Fibroblast of skin of left quadriceps (primary cell): ENCODE measurements at regions not wholly inside any gene's neighbourhood (a gene's known extent, or its start where the extent isn't known, plus 50 kb on each side); places are given as distances from the start of the nearest gene placed in this dataset.
"Not testable (repeated sequence)": the region's sequence is repeated elsewhere in the genome, so short reads cannot be mapped to it uniquely, and the experiment has no call there.

Experiments used
- DNase-seq, 2 experiments: peaks; one replicate each; pipeline ENCODE4 v3.0.0-alpha.2; 2013; ENCODE audit warnings: low read depth in 2 of 2

- no peak for DNase-seq
These were observed 296.7 kb downstream of the CYRIA start for GRCh38 chr2:16368951-16369350.

DNA sequence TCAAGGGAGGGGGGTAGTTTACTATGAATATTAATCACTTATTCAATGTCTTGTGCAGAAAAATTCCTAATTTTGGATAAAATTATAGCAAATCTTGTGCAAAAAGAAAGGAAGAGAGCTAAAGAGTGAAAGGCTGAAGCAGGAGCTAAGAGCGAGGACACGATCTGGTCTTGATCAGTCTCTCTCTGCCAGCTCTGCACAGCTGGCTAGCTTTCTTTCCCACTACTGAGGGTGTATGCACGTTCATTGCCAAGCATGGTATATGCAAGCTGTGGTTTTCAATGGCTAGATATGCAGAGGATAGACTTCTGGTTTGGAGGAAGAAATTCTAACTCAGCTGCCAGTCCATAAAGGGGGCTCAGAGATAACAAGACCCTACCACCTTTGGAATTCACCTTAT, 297.3 kb downstream of the CYRIA start:
- no peak for DNase-seq

- no peak for DNase-seq
These were observed 300.3 kb downstream of the CYRIA start for GRCh38 chr2:16365366-16365765.

DNA sequence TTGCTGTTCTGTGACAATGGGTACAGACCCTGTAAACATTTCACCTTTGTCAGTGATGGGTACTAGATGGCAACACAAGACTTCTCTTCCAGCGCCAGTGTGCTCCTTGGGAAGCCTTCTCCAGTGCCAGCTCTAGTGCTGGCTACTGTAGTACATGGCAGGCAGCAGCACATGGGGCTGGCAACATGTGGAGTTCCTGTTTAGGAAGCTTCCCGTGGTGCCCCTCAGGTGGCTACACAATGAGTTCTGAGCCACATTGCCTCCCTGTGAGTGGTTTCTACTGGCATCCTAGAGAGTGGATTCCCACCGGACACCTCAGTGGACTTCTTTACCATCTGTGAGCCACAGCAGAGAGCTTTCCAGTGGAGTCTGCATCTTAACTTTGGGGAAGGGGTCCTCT, 302.1 kb downstream of the CYRIA start:
- no peak for DNase-seq

DNA sequence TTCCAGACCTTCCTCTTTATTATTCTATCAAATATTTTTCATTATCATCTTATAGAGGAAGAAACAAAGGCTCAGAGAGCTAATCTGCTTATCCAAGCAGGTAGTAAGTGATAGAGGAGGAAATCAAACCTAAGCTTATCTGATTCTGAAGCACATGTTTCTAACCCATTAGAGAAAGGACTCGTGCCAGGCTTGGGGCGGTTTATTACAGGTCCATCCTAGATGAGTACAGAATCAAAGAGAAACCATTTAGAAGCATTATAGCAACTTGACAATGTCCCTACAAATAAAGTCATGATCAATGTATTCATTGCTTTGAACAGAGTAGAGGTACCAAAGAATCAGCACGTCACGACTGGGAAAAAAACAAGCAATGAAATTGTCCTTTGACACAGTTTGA, 303.0 kb downstream of the CYRIA start:
- no peak for DNase-seq

GRCh38 chr2:16361261-16361995, 304.2 kb downstream of the CYRIA start:
- DNase-seq, result no peak

DNA sequence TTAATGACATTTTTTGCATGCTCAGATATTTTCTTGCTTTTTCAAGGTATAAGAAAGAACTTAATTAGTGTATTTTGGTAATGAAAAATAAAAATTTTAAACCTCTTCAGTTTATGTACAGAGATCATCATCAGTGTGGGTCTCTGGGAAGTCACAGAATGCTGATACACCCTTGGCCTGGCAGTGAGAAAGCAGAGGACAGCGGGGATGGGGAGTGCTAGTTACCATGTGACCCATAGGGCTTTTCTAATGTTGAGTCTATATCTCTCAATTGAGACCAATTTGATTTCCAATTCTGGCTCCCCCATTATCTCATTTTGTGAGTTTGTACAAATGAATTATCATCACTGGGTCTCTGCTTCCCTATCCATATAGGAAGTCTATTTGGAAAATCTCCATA, 305.7 kb downstream of the CYRIA start:
- DNase-seq, result no peak

DNA sequence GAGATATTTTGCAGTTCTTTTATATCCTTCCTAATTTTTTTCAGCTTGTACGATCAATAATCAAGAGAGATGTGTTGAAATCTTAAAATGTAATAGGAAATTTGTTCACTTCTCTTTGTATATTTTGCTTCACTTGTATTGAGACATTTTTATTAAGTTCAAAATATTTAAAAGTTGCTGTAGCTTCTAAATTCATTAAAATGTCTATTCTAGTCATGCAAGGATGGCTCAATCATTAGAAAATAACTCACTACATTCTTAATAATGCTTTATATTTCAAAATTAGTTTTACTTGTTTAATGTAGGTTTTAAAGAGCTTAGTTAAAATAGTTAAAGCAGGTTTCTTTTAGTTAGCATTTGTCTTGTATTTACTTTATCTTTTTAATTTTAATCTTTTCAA, 308.4 kb downstream of the CYRIA start:
- DNase-seq, result no peak

DNA sequence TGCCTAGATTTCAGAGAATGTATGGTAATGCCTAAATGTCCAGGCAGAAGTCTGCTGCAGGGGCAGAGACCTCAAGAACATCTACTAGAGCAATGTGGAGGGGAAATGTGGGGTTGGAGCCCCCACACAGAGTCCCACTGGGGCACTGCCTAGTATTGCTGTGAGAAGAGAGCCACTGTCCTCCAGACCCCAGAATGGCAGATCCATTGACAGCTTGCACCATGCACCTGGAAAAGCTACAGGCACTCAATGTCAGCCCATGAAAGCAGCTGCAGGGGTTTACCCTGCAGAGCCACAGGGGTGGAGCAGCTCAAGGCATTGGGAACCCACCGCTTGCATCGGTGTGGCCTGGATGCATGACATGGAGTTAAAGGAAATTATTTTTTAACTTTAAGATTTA, 314.1 kb downstream of the CYRIA start:
- DNase-seq, result no peak

- no peak for DNase-seq
These were observed 314.5 kb downstream of the CYRIA start for GRCh38 chr2:16351137-16351536.

DNA sequence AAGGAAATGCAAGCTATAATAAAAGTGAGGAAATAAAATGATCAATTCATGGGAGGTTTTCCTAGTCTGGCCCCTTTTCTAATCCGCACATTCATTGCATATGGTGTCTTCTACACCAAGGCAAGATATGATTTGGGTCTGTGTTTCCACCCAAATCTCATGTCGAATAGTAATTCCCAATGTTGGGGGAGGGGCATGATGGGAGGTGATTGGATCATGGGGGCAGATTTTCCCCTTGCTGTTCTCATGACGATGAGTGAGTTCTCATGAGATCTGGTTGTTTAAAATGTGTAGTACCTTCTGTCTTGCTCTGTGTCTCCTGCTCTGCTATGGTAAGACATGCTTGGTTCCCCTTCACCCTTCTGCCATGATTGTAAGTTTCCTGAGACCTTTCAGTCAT, 315.4 kb downstream of the CYRIA start:
- DNase-seq, result no peak

GRCh38 chr2:16349811-16350210, 315.8 kb downstream of the CYRIA start:
- DNase-seq, result no peak

- DNase-seq, result no peak
These were observed 316.7 kb downstream of the CYRIA start for GRCh38 chr2:16348821-16349515.

GRCh38 chr2:16346671-16347070, 319.0 kb downstream of the CYRIA start:
- no peak for DNase-seq

- DNase-seq, result not testable (repeated sequence)
These were observed 320.4 kb downstream of the CYRIA start for GRCh38 chr2:16345231-16345630.

DNA sequence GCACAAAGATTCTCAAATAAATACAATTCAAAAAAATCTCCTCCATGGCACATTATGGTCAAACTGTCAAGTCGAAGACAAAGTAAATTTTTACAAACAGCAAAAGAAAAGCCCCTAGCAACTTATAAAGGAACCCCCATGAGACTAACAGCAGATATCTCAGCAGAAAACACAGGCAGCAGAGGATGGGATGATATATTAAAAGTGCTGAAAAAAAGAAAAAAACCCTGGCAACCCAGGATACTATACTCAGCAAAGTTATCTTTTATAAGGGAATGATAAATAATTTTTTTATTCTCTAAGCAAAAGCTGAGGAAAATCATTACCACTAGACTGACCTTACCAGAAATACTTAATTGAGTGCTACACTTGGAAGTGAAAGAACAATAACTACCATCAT, 326.4 kb downstream of the CYRIA start:
- DNase-seq, result no peak

GRCh38 chr2:16338026-16338425, 327.6 kb downstream of the CYRIA start:
- DNase-seq, result no peak

- no peak for DNase-seq
These were observed 328.7 kb downstream of the CYRIA start for GRCh38 chr2:16336916-16337315.

DNA sequence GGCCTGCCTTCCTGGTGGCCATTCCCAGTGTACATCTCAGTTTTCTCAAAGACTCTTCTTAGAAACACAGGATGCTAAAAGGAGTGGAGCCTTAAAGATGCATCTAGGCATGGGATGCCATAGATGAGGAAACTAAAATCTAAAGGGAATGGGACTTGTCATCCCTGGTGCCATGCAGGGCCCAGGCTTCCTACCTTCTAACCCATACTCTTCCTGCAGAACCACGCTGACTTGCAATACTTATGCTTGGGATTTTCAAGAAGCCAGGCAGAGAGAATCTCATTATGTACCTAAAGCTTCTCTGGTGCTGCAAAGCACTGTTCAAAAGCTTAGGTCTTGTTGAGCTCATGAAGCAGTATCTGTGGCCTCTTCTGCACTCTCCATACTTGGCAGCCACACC, 329.1 kb downstream of the CYRIA start:
- no peak for DNase-seq

DNA sequence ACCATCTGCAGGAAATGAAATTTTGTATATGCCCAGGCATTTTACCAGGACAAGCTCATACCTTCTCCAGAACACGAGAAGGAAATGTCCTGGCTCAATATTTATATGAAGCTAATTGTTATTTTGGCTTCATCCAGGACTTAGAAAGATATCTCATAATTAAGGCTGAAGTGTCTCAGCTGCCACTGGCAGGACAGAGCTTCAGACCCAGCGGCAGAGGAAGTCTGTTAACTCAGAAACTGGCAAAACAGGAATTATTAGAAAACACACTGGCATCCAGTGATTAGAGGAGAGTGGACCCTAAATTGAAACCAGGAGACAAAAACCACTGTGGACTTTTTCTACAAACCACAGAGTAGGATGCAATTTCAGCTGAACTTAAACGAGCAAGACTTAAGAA, 329.7 kb downstream of the CYRIA start:
- DNase-seq, result no peak

DNA sequence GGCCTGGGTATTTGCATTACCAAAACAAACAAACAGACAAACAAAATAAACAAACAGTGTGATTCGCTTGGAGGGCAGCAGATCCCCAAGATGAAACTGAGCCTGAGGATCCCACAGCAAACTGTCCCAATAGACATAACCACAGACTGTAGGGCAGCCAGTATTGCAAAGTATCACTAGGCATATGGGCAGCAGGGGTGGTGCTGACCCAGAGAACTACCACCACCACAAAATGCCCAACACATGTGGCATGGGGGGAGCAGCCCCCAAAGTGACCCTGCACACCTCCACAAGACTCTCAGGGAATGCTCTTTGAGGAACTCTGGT, 330.1 kb downstream of the CYRIA start:
- DNase-seq, result no peak

- DNase-seq, result no peak
These were observed 330.6 kb downstream of the CYRIA start for GRCh38 chr2:16334886-16335603.

DNA sequence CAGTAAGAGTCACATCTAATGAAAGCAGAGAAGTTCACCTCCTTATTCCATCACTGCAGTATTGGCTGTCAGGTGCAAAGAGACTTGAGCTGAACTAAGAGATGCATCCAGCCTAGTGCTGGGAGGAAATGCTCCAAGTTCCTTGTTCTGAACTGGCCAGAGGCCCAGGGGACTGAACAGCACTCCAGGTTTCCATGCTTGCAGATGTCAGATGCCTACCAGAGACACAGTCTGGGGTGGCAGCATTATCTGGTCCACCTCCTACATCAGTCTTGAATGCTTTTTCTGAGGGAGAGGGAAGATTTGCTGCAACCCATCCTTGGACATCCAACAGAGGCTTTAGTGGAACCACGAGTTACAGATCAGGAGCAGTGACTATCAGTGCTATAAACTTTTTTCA, 331.3 kb downstream of the CYRIA start:
- DNase-seq, result no peak
